ENCODE measurements at regions not wholly inside any gene's neighbourhood (a gene's known extent, or its start where the extent isn't known, plus 50 kb on each side); places are given as distances from the start of the nearest gene placed in this dataset.
"Not testable (repeated sequence)": the region's sequence is repeated elsewhere in the genome, so short reads cannot be mapped to it uniquely, and the experiment has no call there.

DNA sequence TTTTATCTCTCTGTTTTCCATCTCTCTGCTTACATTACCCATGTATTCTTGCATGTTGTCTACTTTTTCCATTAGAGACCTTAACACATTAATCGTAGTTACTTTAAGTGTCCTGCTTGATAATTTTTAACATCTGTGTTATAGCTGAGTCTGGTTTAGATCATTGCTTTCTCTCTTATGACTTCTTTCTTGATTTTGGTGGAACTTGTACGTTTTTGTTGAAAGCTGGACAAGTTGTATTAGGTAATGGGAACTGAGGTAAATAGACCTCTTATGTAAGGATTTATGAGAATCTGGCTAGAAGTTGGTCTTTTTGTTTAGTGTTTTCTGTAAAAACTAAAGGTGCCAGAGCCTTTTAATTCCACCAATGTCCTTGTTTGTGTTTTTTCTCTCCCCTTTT lies 100.8 kb upstream of the LYZL2 start:
- no peak for DNase-seq

- DNase-seq, result no peak
These were observed 99.2 kb upstream of the LYZL2 start for GRCh38 chr10:30728766-30729165.

DNA sequence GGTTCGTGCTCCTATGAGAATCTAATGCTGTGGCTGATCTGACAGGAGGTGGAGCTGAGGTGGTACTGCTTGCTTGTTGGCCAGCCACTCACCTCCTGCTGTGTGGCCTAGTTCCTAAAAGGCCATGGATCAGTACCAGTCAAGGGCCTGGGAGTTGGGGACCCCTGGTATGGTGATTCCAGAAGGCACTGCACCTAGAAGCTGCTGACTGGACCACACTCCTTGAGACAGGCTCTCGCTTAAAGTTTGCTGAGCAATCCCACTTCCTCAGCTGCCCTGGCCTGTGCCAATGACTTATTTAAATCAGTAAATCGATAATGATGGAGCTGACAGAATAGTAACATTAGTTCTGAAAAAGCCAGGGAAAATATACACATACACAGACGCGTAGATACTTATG lies 98.6 kb upstream of the LYZL2 start:
- no peak for DNase-seq

- DNase-seq, result no peak
These were observed 98.0 kb upstream of the LYZL2 start for GRCh38 chr10:30727524-30727923.

GRCh38 chr10:30726783-30727414 lies 97.3 kb upstream of the LYZL2 start:
- peak; percentile 53 to 67 for DNase-seq

DNA sequence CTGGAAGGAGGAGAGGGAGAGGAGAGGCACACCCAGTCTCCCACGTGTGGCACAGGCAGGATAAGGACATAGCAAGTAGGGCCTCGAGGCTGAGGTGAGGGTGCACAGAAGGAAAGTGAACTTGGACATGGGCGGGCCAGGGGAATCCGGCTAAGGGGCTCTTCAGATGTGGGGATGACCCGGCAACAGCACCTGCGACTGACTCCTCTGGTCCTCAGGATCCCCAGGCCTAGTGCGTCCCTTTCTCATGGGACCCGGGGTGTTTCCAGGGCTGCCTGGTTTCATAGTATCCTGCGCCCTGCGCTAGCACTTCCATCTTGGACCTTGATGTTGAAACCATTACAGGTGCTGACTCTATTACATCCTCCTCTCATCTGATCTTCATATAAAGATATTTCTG lies 96.1 kb upstream of the LYZL2 start:
- no peak for DNase-seq

GRCh38 chr10:30724296-30724695 lies 94.7 kb upstream of the LYZL2 start:
- DNase-seq, result no peak

DNA sequence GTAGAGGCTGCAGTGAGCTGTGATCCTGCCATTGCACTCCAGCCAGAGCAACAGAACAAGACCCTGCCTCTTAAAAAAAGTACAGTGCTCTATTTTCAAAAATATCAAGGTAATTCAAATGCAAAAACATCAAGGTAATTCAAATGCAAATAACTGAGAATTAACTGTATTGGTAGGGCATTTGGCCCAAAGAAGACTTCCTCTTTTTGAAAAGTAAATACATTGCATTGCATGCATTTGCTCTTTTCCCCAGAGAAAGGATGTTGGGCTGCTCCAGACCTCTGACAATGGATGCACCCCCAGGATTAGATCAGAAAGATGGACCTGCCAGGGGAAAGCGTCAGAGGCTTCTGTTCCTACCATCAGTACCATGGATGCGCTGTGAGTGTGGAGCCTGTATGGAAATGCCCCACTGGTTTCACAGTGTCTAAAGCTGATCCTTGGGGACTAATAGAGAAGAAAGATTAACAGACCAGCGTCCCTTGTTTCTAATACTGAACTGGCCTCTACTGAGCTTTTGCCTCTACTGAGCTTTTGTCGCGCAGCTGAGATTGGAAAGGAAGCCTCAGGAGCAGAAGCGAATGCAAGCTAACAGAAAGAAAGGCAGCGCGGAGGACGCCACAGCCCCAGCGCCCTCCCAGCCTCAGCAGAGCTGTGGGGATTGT lies 93.5 kb upstream of the LYZL2 start:
- DNase-seq, result peak in 1 of 2 donors; percentile 21

GRCh38 chr10:30719832-30720231 lies 90.3 kb upstream of the LYZL2 start:
- no peak for DNase-seq

DNA sequence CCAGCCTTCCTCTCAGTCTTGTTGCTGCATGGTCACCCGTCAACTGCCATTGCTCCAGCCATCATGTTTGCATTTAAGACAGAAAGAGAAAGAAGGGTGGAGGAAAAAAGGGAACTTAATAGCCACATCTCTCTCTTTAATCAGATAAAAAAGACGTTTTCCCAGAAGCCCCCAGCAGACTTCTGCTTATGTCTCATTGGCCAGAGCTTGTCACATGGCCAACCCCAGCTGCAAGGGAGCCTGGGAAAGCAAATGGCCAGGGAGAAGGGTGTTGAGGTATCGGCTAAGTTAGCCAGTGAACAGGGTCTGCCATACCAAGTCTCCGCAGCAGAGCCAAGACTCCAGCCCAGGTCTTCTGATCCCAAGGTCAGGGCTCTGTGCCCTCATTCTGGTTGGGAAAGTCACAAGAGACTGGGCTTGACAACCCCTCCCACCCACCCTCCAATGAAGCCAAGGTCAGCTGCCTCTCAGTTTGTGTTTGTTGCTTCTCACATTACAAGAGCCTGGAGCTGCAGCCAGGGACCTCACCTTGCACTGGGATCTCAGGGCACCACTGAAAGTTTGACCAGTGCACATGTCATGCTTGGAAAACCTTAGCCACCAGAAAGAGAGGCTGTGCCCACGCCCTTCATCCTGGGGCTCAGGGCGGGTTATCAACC lies 80.3 kb upstream of the LYZL2 start:
- no peak for DNase-seq

DNA sequence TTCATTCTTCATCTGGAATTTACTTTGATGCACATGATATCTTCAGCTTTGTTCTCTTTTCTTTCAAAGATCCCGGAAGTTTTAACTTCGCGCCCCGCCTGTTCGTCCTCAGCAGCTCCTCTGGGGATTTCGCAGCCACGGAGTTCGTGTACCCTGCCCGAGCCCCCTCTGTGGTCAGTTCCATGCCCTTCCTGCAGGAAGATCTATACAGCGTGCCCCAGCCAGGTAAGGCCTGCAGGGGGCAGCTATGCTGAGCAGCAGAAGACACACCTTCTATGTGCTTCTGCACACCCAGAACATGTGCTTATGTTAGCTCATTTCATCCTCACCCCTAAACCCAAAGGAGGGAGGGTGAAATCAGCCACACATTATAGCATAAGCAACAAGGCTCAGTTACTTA lies 79.7 kb upstream of the LYZL2 start:
- no peak for DNase-seq

GRCh38 chr10:30708234-30708633 lies 78.7 kb upstream of the LYZL2 start:
- no peak for DNase-seq

- not testable (repeated sequence) for DNase-seq
These were observed 76.6 kb upstream of the LYZL2 start for GRCh38 chr10:30706189-30706588.

GRCh38 chr10:30705625-30706149 lies 76.1 kb upstream of the LYZL2 start:
- no peak for DNase-seq

DNA sequence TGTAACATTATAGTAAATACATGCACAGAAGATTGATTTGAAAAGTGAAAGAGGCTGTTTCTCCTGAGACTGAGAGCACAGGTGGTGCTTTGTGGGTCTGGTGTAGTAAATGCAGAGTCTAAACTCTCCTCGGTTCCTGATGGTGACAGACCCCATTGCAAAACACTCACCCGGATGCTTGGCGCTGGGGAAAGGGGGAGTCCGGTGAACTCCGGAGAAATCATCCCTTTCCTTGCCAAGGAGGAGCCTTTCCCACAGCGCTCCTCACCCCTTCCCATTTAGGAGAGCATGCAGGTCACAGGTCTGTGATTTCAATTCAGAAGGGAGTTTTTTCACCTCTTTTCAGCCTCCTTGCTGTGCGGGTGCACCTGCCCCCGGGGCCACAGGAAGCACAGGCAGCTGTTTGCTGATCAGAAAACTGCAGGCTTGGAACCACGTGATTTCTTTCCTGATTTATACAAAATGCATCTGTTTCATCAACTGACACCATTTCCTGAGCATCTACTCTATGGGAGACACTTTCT lies 75.6 kb upstream of the LYZL2 start:
- DNase-seq, result peak in 1 of 2 donors; percentile 14

- not testable (repeated sequence) for DNase-seq
These were observed 75.1 kb upstream of the LYZL2 start for GRCh38 chr10:30704601-30705100.

- no peak for DNase-seq
These were observed 74.6 kb upstream of the LYZL2 start for GRCh38 chr10:30704026-30704600.

DNA sequence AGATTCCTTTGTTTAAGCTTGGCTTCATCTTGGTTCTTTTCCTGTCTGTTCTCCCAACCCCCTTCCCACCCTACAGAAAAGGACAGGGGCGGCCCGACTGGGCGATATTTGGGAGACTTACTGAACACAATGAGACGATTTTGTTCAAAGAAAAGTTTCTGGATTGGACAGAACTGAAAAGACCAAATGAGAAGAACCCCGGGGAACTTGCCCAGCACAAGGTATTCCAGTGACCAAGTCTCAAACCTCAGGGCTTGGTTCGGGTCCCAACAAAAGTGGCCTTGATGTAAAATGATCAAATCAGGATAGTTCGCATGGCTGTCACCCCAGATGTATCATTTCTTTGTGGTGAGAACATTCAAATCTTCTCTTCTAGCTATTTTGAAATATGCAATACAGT lies 73.9 kb upstream of the LYZL2 start:
- not testable (repeated sequence) for DNase-seq

DNA sequence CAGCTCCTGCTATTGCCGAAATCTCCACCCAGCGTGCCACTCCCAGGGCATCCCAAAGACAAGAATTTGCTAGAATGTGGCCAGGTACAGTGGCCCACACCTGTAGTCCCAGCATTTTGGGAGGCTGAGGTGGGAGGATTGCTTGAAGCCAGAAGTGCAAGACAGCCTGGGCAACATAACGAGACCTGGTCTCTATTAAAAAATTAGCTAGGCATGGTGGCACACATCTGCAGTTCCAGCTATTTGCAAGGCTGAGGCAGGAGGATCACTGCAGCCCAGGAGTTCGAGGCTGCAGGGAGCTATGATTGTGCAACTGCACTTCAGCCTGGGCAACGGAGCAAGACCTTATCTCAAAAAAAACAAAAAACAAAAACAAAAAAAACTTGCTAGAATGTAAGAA lies 73.3 kb upstream of the LYZL2 start:
- DNase-seq, result no peak

DNA sequence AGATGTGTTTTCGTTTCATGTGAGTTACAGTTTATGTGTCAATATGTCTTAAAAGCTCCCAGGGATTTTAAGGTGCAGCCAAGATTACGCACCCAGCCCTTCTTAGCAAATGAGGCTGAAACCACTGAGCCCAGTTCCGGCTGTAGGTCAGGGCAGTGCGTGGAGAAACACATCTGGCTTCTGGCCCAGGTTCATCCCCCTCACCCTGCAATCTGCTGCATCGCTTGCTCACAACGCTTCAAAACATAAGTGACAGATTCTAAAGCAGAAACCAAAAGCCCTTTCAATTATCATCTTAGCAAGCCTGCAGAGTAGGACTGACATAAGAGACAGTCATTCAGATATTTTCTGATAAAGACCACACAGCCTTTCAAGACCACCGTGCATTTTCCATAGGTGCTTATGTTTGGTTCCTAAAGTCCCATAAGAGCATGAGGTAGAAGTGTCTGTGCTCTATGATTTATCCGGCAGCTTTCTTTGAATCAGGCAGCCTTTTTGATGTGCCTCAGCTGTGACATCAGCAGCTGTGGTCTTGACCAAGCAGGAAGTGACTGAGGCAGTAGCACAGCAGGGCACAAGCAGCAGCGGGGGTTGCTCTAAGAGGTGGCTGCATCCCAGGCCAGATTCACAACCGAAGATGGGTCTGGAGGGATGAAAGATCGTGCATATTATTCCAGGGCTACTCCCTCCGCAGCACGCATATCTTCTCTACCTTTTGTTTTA lies 72.1 kb upstream of the LYZL2 start:
- DNase-seq, result peak in 1 of 2 donors; percentile 51

DNA sequence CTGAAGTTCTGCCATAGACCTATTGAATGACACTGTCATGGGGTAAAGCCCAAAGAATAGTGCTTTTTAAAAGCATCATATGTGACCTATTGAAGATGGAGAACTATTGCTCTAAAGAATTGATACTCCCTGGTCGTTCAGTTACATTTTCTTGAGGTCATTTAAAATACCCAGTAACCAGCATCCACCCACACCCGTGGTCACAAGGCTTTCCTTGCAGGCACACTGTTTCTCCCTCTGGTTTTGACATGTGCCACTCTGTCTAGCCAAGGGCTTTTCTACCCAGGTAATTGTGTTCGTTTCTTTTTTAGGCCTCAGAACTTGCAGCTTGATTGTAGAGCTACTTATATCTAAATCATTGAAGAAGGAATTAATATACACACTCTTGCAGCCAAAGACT lies 68.3 kb upstream of the LYZL2 start:
- no peak for DNase-seq

DNA sequence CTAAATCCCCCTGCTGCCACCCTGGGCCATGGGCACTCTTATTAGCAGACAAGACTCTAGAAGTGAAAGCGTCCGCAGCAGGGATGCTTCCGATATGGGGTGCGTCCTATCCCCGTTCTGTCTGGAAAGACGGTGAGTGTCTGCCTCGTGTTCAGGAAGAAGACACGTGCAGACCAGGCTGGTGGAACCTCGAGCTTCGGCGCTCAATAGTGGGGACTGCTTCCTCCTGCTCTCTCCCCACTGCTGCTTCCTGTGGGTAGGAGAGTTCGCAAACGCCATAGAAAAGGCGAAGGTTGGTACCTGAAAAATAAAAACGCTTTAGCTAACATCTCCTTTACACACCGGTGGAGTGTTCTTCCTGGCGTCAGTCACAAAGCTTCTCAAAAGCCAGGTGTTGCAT lies 67.7 kb upstream of the LYZL2 start:
- DNase-seq, result not testable (repeated sequence)
